Superior temporal gyrus (tissue), 1 donor: ENCODE measurements at regions not wholly inside any gene's neighbourhood (a gene's known extent, or its start where the extent isn't known, plus 50 kb on each side); places are given as distances from the start of the nearest gene placed in this dataset.
A peak's percentile ranks its signal among the peaks of the same experiment; 100 is the strongest.

ENCODE experiments used
- DNase-seq: peaks from one replicate; pipeline ENCODE4 v3.0.0-alpha.2; 2016; ENCODE audit errors: extremely low spot score

DNA sequence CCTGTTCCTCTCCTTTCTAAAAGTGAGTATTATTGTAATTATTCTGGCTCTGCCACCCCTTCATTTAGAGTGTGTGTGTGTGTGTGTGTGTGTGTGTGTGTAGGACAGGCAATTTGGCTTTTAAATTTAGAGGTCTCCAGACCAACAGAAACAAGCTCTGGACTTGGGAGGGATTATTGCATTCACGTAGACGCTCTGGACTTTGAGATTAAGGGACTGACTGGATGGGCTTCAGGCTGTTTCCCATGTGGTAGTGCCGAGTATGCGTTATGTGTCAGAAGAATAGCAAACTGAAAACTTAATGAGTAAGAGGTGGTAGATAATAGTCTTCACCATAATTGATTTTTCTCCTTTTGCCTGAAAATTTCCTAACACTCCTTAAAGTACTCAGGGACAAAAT is 281.9 kb downstream of the USP25 start:
- no peak for DNase-seq

DNA sequence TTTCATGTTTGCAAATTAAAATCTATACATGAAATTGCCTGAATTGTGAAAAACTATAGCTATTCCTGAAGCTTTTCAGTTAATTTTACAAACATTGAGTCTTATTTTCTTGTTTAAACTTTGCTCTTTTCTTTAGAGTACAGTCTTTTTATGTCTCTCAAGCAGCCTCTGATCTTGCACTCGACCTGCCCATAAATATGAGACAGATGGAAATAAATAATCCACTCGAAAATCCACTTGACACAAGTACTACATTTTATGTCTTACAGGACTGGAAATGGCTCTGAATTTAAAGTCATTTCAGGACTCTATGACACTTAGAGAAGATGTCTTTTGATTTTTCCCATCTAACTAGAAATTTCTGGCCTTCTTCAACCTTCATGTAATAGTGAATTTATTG is 283.8 kb downstream of the USP25 start:
- DNase-seq = no peak

GRCh38 chr21:16020878-16021277 is 291.1 kb downstream of the USP25 start:
- no peak for DNase-seq

DNA sequence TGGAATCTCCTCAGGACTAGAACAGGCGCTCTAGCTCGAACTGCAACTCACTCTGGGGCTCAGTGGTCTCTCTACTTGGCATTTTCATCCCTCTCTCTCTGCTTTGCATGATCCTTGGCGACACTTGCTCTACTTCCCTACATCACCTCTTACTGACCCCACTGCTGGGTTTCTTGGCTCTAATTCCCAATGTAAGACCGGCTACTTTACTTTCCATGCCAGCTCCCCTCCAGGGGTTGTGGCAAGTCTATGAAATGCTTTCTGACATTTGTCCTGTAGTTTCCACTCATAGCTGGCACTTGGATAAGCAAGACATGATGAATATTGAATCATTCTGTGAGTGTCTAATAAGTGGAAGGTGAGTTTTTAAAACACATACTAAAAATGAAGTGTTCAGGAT is 292.3 kb downstream of the USP25 start:
- no peak for DNase-seq

DNA sequence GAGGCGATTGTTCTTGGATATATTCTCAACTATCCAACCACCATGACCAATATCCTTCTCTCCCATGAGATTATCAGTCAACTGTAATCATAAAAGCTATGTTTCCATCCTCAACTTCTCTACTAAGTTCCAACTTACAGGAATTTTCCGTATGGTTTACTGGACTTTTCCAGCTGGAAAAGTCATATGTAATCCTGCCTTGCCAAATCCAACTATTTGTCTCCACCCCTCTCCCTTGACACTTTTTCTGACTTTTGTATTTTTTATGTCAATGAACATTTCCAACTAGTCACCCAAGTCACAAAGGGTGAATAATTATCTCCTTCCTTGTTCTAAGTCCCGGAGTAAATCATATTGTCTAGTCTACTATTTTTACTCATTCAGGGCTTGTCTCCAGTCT is 293.1 kb downstream of the USP25 start:
- DNase-seq = no peak

DNA sequence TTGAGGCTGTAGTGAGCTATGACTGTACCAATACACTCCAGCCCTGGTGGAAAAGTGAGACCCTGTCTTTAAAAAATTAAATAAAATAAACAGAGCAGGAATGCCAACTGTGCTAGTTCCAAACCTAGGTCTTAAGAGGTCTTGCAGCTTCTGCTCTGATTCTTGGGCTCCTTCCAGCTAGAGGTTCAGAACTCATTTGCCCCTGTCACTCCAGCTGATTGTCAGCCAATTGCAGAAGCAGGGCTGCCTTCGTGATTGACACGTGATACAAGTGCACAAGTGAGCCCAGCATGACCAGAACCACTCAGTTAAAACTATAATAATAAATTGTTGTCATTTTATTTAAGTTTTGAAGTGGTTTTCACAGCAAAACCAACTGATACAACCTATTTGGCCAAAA is 298.4 kb downstream of the USP25 start:
- DNase-seq = no peak

DNA sequence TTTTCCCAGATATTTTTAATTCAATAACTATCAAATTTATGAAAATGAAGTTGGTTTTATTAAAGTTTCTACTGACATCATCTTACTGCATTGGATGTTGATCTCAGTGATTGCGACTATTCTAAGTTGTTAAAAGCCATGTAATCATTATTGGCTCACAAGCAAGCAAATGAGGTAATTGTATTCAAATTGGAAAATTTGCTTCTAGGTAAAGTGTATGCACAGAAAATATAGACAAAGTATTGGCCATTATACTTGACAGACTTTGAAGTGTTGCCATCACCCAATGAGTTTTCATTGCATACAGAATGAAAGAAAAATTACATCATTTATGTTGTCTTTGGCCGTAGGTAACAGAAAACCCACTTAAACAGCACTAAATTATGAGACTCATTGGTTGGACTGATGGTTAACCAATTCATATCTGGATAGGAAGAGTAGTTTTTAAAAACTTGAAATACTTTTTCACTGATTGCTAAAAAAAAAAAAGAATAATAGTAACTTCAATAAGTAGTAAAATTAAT is 299.2 kb downstream of the USP25 start:
- no peak for DNase-seq

GRCh38 chr21:16033193-16033592 is 303.4 kb downstream of the USP25 start:
- no peak for DNase-seq

- DNase-seq = no peak
Observed at GRCh38 chr21:16034446-16035190, 304.8 kb downstream of the USP25 start.

- no peak for DNase-seq
Observed at GRCh38 chr21:16037421-16037955, 307.7 kb downstream of the USP25 start.

GRCh38 chr21:16040601-16041000 is 310.8 kb downstream of the USP25 start:
- no peak for DNase-seq

DNA sequence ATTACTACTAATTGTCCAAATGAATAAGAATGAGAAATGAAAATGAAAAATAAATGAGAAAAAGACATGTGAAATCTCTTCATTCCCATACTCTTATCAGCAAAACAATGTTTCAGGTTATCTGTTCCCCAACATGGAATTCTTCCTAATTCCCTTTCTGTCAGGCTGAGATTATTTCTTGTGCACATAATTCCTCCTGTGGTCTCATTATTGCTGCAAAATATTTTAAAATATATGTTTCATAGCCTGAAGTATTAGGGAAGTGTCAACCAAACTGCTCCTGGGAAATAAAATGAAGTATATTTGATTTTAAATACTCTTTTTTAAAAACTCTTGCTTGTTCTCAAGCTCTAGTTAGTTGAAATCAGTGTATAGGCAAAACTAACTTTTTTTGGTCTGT is 314.9 kb downstream of the USP25 start:
- no peak for DNase-seq

- DNase-seq = no peak
Observed at GRCh38 chr21:16046656-16047330, 317.0 kb downstream of the USP25 start.

GRCh38 chr21:16047904-16048303 is 318.1 kb downstream of the USP25 start:
- DNase-seq = no peak

DNA sequence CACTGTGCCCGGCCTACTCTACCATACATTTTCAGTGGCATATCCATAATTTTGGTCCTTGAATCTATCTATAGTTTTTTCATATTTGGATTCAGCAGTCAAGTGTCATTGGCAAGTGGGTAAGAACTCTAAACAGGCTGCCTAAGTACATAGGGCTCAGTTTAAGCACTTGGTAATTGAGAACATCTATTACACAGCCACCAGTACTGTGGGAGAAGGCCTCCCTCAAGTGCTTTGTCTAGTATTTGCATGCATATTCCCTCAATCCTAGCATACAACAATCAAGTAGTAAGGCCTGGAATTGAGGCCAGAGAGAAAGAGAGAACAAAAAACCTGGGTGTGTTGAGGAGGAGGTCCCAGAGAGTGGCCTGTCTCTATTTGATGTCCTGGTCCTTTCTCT is 325.2 kb downstream of the USP25 start:
- no peak for DNase-seq

DNA sequence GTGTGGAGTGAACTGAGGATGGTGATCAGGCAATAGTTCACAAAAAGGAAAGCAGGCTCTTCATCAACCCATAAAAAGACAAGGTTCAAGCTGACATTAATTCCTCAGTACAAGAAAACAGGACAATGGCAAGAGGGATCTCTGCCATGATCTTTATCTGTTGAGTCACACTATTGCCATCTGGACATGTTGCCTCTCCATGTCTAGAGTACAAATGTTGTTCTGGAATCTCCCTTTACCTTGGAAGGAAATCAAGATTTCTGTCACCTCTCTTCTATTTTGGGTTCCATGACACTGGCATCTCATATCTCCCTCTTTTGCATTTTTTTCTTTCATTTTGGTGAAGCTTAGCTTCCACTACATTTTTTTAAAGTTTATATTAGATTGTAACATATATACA is 329.1 kb downstream of the USP25 start:
- DNase-seq = peak; percentile 57

DNA sequence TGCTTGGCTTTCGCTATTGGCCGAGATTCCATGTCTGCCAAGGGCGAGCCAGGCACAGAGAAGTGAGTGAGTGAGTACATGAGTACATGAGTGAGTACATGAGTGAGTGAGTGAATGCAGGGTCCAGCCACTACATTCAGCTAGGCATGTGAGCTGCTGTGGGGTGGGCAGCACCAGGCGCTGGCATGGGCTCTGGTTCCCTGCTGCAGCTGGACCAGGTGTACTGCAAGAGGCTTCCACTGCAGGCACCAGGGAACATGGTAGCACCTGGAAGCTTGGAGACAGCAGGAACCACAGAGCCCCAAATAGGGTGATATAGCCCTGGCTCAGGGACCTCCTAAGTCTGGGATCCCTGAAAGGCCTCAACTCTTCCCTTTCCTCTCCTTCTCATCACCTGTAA is 330.2 kb downstream of the USP25 start:
- no peak for DNase-seq

DNA sequence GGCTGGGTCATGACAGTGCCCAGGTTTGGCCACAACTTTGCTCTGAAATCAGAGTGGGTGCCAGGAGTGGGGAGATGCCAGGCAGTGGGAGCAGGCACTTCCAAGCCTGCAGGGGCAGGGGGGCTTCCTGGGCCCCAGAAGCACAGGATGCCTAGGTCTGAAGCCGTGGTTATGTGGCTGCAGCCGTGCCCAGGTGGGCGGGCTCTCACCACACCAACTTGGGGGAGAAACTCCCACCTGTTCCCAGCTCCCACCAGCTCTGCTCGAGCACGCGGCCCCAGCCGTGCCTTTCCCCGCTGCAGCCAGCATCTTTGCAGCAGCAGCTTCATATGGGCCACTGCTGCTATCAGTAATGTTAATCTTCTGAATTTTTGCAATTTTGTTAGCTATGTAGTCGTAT is 331.4 kb downstream of the USP25 start:
- no peak for DNase-seq

DNA sequence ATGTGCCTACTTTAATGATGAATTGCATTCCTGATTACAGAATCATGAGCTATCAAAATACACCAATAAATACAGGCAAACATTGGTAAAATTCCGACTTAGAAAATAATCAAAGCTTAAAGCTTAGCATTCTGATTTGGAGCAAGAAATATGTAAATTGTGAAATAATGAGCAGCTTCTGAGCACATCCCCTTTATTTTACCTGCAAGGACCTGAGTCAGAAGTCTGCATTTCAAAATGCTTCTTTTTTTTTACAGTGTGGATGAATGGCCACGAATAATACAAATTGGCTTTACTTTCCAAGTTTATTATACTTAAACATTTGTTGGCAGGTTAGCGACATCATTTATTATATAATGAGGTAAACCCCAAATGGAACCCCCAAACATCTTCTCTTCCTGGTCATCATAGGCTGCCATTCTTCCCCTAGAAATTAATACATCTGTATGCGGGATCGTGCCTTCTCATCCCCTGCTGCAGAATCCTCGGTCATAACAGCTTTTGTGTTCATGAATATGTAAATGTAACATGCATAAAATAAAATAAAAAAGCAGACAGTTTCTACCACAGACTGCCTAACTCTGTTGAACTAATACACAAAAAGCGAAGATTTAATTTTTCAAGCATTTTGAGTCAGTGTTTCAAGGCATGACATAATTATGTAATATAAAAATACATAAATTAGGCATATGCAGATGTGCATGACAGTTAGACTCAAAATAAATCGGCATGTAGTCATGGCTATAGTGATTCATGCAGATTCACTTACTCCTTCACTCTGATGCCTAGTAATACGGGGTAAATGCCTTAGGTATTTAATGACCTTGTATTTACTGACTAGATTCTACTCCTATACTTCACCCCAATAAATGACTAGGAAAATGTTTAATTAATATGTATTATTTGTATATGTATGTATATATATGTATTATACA is 339.7 kb downstream of the USP25 start:
- peak; percentile 71 for DNase-seq

DNA sequence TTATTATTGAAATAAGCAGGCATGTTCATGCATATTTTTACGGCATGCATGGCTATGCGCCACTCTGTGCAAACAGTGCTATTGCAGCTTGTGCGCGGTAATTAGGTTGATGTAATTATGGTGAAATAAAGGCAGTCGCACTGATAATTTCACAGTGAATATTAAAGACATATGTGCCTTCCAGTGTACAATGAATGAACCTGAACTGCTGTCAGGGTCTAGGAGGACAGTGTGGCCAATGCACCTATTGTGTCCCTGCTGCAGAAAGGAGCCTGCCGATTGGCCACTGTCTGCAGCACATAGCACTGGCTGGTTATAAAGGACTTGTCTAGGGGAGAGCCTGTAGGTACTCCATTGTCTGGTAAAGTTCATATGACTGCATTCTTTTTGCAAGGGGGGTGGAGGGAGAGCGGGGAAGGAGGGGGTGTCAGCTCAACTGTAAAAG is 340.4 kb downstream of the USP25 start:
- peak; percentile 88 for DNase-seq

DNA sequence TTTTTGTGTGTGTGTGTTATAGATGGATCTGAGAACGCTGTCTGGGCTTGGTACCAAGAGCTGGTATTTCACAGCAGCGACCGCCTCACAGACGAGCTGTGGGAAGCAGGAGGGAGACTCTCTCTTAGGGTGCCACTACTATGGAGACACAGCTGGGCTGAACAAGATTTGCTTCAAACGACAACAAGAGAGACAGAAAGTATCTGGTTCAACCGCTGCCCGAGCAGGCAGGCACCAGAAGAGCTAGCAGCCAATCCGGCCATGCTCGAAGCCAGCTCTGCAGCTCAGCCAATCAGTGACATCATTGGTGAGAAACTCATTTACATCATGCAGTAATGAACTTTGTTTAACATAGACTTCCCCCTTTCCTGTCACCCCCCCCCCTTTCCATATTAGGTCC is 341.3 kb downstream of the USP25 start:
- peak; percentile 95 for DNase-seq

GRCh38 chr21:16071761-16072160 is 342.0 kb downstream of the USP25 start:
- DNase-seq = peak; percentile 86
